WTC11 (cell line): ENCODE measurements at regions not wholly inside any gene's neighbourhood (a gene's known extent, or its start where the extent isn't known, plus 50 kb on each side); places are given as distances from the start of the nearest gene placed in this dataset.

ENCODE experiments used
- CDX4 ChIP-seq: fragments of 250-450 bp; sonication (Bioruptor Pico); IDR thresholded peaks from 2 replicates; pipeline ENCODE4 v1.9.0; 2021; ENCODE audit warnings: moderate library complexity, mild to moderate bottlenecking, inconsistent platforms, borderline replicate concordance
- CTCF ChIP-seq: fragments of 200-600 bp; IDR thresholded peaks from 2 replicates; pipeline ENCODE4 v1.8.0; 2022; ENCODE audit warnings: antibody characterized with exemption
- E2F4 ChIP-seq: sonication (generic); formaldehyde crosslinking; IDR thresholded peaks from 2 replicates; pipeline ENCODE4 v1.8.1; 2022; ENCODE audit warnings: low read depth, mild to moderate bottlenecking, moderate library complexity, missing genetic modification reagents, borderline replicate concordance
- FOXP4 ChIP-seq: sonication (generic); formaldehyde crosslinking; IDR thresholded peaks from 2 replicates; pipeline ENCODE4 v1.8.0; 2022; ENCODE audit warnings: mild to moderate bottlenecking, missing genetic modification reagents
- GTF2I ChIP-seq: fragments of 250-450 bp; sonication (Bioruptor Pico); conservative IDR thresholded peaks from 2 replicates; pipeline ENCODE4 v1.4.0; 2021; ENCODE audit warnings: mild to moderate bottlenecking
- IRF1 ChIP-seq: sonication (generic); formaldehyde crosslinking; IDR thresholded peaks from 2 replicates; pipeline ENCODE4 v1.8.0; 2023; ENCODE audit warnings: missing genetic modification reagents
- KAT7 ChIP-seq: sonication (generic); formaldehyde crosslinking; IDR thresholded peaks from 2 replicates; pipeline ENCODE4 v1.8.1; 2023; ENCODE audit warnings: missing genetic modification reagents, mild to moderate bottlenecking, borderline replicate concordance
- USF2 ChIP-seq: sonication (generic); formaldehyde crosslinking; IDR thresholded peaks from 2 replicates; pipeline ENCODE4 v1.8.1; 2023; ENCODE audit warnings: mild to moderate bottlenecking, missing genetic modification reagents, moderate library complexity
- ZNF317 ChIP-seq: sonication (generic); formaldehyde crosslinking; IDR thresholded peaks from 2 replicates; pipeline ENCODE4 v1.8.1; 2023; ENCODE audit warnings: low read depth, mild to moderate bottlenecking, moderate library complexity, missing genetic modification reagents, borderline replicate concordance

- TF ChIP-seq CDX4 (CRISPR knock-in tag), result no peak
- no peak for TF ChIP-seq CTCF
- TF ChIP-seq USF2 (CRISPR knock-in tag), result no peak
- TF ChIP-seq E2F4 (CRISPR knock-in tag), result no peak
- no peak for TF ChIP-seq ZNF317 (CRISPR knock-in tag)
- no peak for TF ChIP-seq KAT7 (CRISPR knock-in tag)
- no peak for TF ChIP-seq GTF2I (CRISPR knock-in tag)
- TF ChIP-seq IRF1 (CRISPR knock-in tag), result no peak
- no peak for TF ChIP-seq FOXP4 (CRISPR knock-in tag)
Observed at GRCh38 chr16:58923094-58923493, 189.0 kb upstream of the GOT2 start.
